ENCODE measurements at regions not wholly inside any gene's neighbourhood (a gene's known extent, or its start where the extent isn't known, plus 50 kb on each side); places are given as distances from the start of the nearest gene placed in this dataset.

GRCh38 chr18:43465483-43465882 lies 188.2 kb upstream of the SYT4 start:
- DNase-seq (no peak), ATAC-seq (ENCODE audit: low read depth) (no peak)
- TF ChIP-seq CTCF (IDR thresholded peaks at IDR 0.05), result no peak
- no peaks in the 10 kb centered on the region for H3K27me3 Mint-ChIP-seq
- no peak overlapping the region for H3K4me3 Mint-ChIP-seq
- H3K27ac Mint-ChIP-seq, result no peak overlapping the region
- POLR2A ChIA-PET, result no interaction called here
- CTCF ChIA-PET, result no interaction called here
- no peaks in the 10 kb centered on the region for H3K36me3 Mint-ChIP-seq (ENCODE audit: low read depth)
- H3K9me3 Mint-ChIP-seq, result peaks cover 25% of the 10 kb centered on the region
- H3K4me1 Mint-ChIP-seq, result no peaks in the 10 kb centered on the region
- intact Hi-C loops (cut with micrococcal nuclease), result no loop called here

DNA sequence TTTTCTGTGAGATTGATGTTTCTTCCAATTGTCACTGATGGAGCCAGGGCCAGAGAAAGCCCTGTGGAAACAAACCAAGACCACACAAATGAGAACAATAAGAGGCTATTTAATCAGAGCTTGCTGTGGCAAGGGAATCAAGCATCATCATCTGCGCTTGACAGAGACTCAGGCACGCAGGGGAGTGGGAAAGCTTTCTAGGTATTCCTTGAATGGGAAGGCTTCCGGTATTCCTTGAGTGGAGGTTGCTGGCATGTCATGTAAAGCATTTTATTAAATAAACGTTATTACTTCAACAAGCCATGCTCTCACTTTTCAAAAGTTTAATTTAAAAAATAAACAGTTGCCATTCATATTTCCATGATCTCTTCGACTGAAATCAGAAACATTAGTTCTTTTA lies 194.6 kb upstream of the SYT4 start:
- Mint-ChIP-seq H3K27ac (no peak overlapping the region), H3K4me1 (no peaks in the 10 kb centered on the region), H3K36me3 (ENCODE audit: low read depth) (no peaks in the 10 kb centered on the region), H3K4me3 (no peak overlapping the region), H3K27me3 (no peaks in the 10 kb centered on the region), H3K9me3 (peaks cover 4% of the 10 kb centered on the region)
- DNase-seq (no peak), ATAC-seq (ENCODE audit: low read depth) (no peak)
- ChIA-PET CTCF (no interaction called here), POLR2A (no interaction called here)
- no peak for TF ChIP-seq CTCF (IDR thresholded peaks at IDR 0.05)
- intact Hi-C loops (cut with micrococcal nuclease), result no loop called here

DNA sequence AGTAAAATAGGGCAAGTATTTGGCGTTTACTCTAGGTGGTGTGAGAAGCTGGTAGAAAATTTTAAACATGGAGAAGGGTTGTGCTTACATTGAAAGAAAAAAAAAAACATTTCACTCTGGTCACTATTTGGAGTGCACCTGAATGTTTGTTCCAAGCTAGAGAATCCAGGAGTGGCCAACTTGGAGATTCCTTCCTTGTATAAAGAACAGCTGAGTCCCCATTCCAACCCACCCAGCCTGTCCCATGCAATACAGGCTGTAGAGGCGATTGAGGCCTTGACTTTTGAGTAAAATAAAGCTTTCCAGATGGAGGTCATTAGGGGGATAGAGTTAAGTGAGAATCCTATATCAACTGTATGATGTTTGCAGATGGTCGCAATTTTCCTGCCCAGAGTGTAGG lies 203.8 kb upstream of the SYT4 start:
- ATAC-seq (ENCODE audit: low read depth) (no peak), DNase-seq (no peak)
- POLR2A ChIA-PET, result no interaction called here
- Mint-ChIP-seq H3K36me3 (ENCODE audit: low read depth) (no peaks in the 10 kb centered on the region), H3K4me3 (no peak overlapping the region), H3K27me3 (no peaks in the 10 kb centered on the region), H3K27ac (no peak overlapping the region), H3K9me3 (peaks cover 10% of the 10 kb centered on the region), H3K4me1 (no peaks in the 10 kb centered on the region)
- intact Hi-C loops (cut with micrococcal nuclease), result loop anchor here (5.0 kb wide), 1 partner anchor 1449 kb away; no protein-coding TSS in a partner anchor
- no peak for TF ChIP-seq CTCF (IDR thresholded peaks at IDR 0.05)
- CTCF ChIA-PET, result no interaction called here

GRCh38 chr18:43482136-43482535 lies 204.8 kb upstream of the SYT4 start:
- CTCF ChIA-PET, result no interaction called here
- Mint-ChIP-seq H3K27ac (no peak overlapping the region), H3K27me3 (no peaks in the 10 kb centered on the region), H3K36me3 (ENCODE audit: low read depth) (no peaks in the 10 kb centered on the region), H3K9me3 (peaks cover 16% of the 10 kb centered on the region), H3K4me1 (no peaks in the 10 kb centered on the region), H3K4me3 (no peak overlapping the region)
- DNase-seq, result no peak
- POLR2A ChIA-PET, result no interaction called here
- TF ChIP-seq CTCF (IDR thresholded peaks at IDR 0.05), result no peak
- intact Hi-C loops (cut with micrococcal nuclease), result loop anchor here (5.0 kb wide), 1 partner anchor 1450 kb away; no protein-coding TSS in a partner anchor
- no peak for ATAC-seq (ENCODE audit: low read depth)

DNA sequence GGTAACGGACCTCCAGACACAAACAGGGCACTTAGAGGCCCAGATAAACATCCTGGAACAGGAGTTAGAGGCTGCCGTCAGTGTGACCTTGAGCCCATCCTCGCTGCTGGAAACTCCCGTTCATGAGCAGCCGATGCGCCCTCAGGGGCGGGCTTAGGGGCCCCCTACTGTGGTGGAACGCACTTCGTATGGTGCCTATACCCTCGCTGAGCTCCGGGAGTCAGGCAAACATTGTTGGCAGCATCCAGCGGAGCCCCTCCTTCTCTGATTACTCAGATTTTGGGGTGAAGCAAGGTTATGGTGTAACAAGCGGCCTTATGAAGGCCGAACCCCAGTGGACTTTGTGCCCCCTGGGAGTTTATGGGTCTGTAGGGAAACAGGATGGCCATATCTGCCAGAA lies 205.3 kb upstream of the SYT4 start:
- no peaks in the 10 kb centered on the region for H3K36me3 Mint-ChIP-seq (ENCODE audit: low read depth)
- no peaks in the 10 kb centered on the region for H3K4me1 Mint-ChIP-seq
- DNase-seq (no peak), ATAC-seq (ENCODE audit: low read depth) (no peak)
- intact Hi-C loops (cut with micrococcal nuclease), result loop anchor here (5.0 kb wide), 1 partner anchor 1450 kb away; no protein-coding TSS in a partner anchor
- H3K4me3 Mint-ChIP-seq, result no peak overlapping the region
- peaks cover 16% of the 10 kb centered on the region for H3K9me3 Mint-ChIP-seq
- no peak for TF ChIP-seq CTCF (IDR thresholded peaks at IDR 0.05)
- no peak overlapping the region for H3K27ac Mint-ChIP-seq
- no peaks in the 10 kb centered on the region for H3K27me3 Mint-ChIP-seq
- ChIA-PET POLR2A (no interaction called here), CTCF (no interaction called here)

All from activated B cell treated with CpG ODN at 0.5 μM for 24 hours (primary cell).